Retinal pigment epithelial cell (primary cell): ENCODE measurements at regions not wholly inside any gene's neighbourhood (a gene's known extent, or its start where the extent isn't known, plus 50 kb on each side); places are given as distances from the start of the nearest gene placed in this dataset.

Experiments
- DNase-seq: peaks from one replicate; pipeline ENCODE4 v3.0.0-alpha.2; 2010; ENCODE audit warnings: low read depth
- H3K4me3 ChIP-seq: 2 replicates; pipeline ENCODE4 v1.5.1; 2011; ENCODE audit warnings: mild to moderate bottlenecking, low read length, control low read depth, moderate library complexity
- TF ChIP-seq, protein P1 (sequence below): conservative IDR thresholded peaks from 2 replicates; pipeline ENCODE4 v1.5.1; 2011; ENCODE audit warnings: low read depth, low read length, control low read depth, inconsistent platforms

- no peak for DNase-seq
- TF ChIP-seq, protein P1, sequence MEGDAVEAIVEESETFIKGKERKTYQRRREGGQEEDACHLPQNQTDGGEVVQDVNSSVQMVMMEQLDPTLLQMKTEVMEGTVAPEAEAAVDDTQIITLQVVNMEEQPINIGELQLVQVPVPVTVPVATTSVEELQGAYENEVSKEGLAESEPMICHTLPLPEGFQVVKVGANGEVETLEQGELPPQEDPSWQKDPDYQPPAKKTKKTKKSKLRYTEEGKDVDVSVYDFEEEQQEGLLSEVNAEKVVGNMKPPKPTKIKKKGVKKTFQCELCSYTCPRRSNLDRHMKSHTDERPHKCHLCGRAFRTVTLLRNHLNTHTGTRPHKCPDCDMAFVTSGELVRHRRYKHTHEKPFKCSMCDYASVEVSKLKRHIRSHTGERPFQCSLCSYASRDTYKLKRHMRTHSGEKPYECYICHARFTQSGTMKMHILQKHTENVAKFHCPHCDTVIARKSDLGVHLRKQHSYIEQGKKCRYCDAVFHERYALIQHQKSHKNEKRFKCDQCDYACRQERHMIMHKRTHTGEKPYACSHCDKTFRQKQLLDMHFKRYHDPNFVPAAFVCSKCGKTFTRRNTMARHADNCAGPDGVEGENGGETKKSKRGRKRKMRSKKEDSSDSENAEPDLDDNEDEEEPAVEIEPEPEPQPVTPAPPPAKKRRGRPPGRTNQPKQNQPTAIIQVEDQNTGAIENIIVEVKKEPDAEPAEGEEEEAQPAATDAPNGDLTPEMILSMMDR = no peak
- no peak overlapping the region for H3K4me3 ChIP-seq
These were observed 273.9 kb upstream of the ZMIZ1 start for GRCh38 chr10:78794736-78795455.

DNA sequence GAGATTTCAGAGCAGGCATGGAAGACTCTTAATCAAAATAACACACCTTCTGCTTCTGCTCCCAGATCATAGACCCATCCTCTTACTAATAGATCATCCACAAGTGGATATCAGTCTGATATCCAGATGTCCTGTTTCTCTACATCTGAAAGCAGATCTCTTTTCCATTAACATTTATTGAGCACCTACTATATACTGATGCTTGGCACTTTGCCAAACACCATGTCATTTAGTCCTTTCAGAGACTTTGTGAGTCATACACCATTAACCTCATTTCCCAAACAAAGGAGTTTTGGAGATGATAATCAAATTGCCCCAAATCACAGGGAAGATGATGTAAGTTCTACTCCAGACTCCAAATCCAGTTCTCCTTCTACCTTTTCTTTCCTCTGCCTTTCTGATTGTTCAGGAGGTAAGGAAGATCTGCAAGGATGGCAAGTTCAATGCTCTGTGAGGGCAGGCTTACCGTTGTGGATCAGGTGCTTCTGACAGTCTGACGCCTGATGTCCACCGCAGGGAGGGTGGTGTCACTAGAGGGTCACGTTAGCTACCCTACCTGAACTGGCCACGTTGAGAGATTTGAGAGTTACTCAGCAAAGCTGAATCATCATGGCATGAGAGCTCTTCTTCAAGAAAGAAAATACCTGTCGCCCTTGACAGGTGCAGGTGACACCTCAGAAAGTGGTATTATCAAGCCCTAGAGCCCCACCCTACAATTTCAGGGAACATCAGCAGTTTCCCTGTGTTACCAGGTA is 269.6 kb upstream of the ZMIZ1 start:
- H3K4me3 ChIP-seq = no peak overlapping the region
- TF ChIP-seq, protein P1 = no peak
- DNase-seq = no peak

GRCh38 chr10:78800006-78800405 is 268.8 kb upstream of the ZMIZ1 start:
- TF ChIP-seq, protein P1 = no peak
- no peak for DNase-seq
- no peak overlapping the region for H3K4me3 ChIP-seq

DNA sequence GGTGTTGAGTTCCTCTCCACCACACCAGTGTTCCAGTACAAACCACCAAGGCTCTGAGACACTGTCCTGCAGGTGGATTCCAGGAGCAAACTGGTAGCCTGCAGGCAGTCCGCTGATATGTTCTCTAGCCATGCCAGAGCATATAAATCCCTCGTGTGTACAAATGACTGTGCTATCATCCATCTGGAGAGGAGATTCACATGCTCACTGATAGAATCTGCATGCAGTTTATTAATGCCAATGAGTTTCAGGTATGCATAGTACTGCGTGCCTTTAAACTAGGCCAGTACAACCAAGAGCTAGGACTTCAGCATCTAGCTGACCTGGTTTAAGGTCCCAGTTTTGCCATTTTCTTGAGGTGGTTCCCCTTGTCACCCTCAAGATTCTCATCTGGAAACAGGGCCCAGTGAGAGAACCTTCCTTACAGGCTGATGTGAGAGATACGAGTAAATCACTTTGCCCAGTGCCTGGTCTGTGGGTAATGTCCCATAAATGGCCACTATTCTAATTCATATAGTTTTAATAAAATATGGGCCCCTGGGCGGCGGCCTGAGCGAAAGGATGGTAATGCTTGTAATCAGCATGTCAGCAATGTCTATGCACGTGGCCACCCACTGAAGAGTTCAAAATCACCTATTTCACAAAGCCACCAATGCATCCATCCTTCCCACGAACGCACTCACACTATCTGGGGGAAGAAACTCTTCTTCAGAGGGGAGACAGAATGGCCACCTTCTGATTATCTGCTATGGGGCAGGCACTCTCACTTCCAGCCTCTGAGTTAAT is 268.0 kb upstream of the ZMIZ1 start:
- no peak overlapping the region for H3K4me3 ChIP-seq
- DNase-seq = no peak
- TF ChIP-seq, protein P1 = no peak

DNA sequence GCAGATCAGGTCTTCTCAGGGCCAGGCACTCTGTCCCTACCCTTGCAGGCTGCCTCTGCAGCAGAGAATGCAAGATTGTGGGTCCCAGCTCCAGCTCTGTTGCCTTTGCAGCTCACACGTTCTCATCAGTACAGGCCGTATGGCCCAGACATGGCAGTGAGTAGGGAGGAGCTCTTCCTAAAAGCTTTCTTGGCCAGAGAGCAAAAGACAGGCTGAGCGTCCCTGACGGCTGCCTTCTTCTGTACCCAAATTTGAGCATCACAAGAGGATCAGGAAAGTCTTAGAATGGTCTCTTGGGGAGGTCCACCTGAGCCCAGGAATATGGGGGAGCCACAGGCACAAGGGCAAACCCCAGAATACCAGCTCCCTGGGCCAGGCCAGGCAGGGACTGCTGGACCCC is 266.3 kb upstream of the ZMIZ1 start:
- no peak overlapping the region for H3K4me3 ChIP-seq
- TF ChIP-seq, protein P1 = no peak
- no peak for DNase-seq

- DNase-seq = no peak
- TF ChIP-seq, protein P1 = no peak
- H3K4me3 ChIP-seq = no peak overlapping the region
These were observed 265.9 kb upstream of the ZMIZ1 start for GRCh38 chr10:78802866-78803265.
